AG10803 (cell line): ENCODE measurements at regions not wholly inside any gene's neighbourhood (a gene's known extent, or its start where the extent isn't known, plus 50 kb on each side); places are given as distances from the start of the nearest gene placed in this dataset.
"Not testable (repeated sequence)": the region's sequence is repeated elsewhere in the genome, so short reads cannot be mapped to it uniquely, and the experiment has no call there.

Experiments used
- DNase-seq: peaks from one replicate; pipeline ENCODE4 v3.0.0; 2010; ENCODE audit warnings: low read depth
- H3K4me3 ChIP-seq: 2 replicates; pipeline ENCODE4 v1.5.1; 2011; ENCODE audit warnings: mild to moderate bottlenecking, low read length, control low read depth
- CTCF ChIP-seq: conservative IDR thresholded peaks from 2 replicates; pipeline ENCODE4 v1.5.1; 2011; ENCODE audit warnings: mild to moderate bottlenecking, low read length, control low read depth, inconsistent platforms

GRCh38 chr9:102185371-102185770, 446.9 kb upstream of the GRIN3A start:
- TF ChIP-seq CTCF = no peak
- no peak overlapping the region for H3K4me3 ChIP-seq
- no peak for DNase-seq

- no peak for TF ChIP-seq CTCF
These were observed 440.4 kb upstream of the GRIN3A start for GRCh38 chr9:102178811-102179210.

GRCh38 chr9:102174202-102174601, 435.8 kb upstream of the GRIN3A start:
- not testable (repeated sequence) for H3K4me3 ChIP-seq, DNase-seq

More at GRCh38 chr9:102178811-102179210, 440.4 kb upstream of the GRIN3A start:
- H3K4me3 ChIP-seq = no peak overlapping the region
- DNase-seq = no peak

GRCh38 chr9:102164247-102164646, 425.8 kb upstream of the GRIN3A start:
- no peak for DNase-seq
- no peak for TF ChIP-seq CTCF
- no peak overlapping the region for H3K4me3 ChIP-seq

- not testable (repeated sequence) for DNase-seq, H3K4me3 ChIP-seq
These were observed 414.6 kb upstream of the GRIN3A start for GRCh38 chr9:102153081-102153480.

GRCh38 chr9:102135768-102136167, 397.3 kb upstream of the GRIN3A start:
- TF ChIP-seq CTCF = no peak
- no peak overlapping the region for H3K4me3 ChIP-seq
- no peak for DNase-seq

- no peak overlapping the region for H3K4me3 ChIP-seq
- no peak for TF ChIP-seq CTCF
- no peak for DNase-seq
These were observed 386.0 kb upstream of the GRIN3A start for GRCh38 chr9:102124465-102124864.

- DNase-seq = no peak
- H3K4me3 ChIP-seq = no peak overlapping the region
- TF ChIP-seq CTCF = no peak
These were observed 376.1 kb upstream of the GRIN3A start for GRCh38 chr9:102114557-102114956.
